Epithelial cell of proximal tubule (primary cell): ENCODE measurements at regions not wholly inside any gene's neighbourhood (a gene's known extent, or its start where the extent isn't known, plus 50 kb on each side); places are given as distances from the start of the nearest gene placed in this dataset.

ENCODE experiments used
- DNase-seq: peaks from one replicate; pipeline ENCODE4 v3.0.0-alpha.2; 2011; ENCODE audit warnings: low read depth
- H3K4me3 ChIP-seq: 2 replicates; pipeline ENCODE4 v1.5.1; 2011; ENCODE audit warnings: low read depth, mild to moderate bottlenecking, low read length
- TF ChIP-seq, protein P1 (sequence below): conservative IDR thresholded peaks from 2 replicates; pipeline ENCODE4 v1.5.1; 2012; ENCODE audit warnings: low read depth, mild to moderate bottlenecking, low read length

DNA sequence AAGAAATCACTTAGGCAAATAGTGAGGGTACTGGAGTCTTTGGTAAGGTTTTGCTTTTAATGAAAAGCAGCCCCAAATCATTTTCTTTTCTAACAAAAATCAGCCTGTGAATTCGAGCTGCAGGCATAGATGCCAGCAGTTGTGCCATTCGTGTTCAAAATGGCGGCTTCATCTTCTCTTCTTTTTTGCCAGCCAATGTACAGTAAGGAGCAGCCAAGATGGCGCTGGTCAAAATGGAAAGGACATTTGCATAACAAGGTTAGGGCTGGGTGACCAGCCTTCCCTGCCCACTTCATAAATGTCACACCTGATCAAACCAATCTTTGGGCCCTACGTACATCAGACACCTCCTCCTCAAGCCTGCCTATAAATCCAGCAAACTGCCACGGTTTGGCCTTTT lies 100.2 kb upstream of the RGS1 start:
- no peak for DNase-seq
- TF ChIP-seq, protein P1, sequence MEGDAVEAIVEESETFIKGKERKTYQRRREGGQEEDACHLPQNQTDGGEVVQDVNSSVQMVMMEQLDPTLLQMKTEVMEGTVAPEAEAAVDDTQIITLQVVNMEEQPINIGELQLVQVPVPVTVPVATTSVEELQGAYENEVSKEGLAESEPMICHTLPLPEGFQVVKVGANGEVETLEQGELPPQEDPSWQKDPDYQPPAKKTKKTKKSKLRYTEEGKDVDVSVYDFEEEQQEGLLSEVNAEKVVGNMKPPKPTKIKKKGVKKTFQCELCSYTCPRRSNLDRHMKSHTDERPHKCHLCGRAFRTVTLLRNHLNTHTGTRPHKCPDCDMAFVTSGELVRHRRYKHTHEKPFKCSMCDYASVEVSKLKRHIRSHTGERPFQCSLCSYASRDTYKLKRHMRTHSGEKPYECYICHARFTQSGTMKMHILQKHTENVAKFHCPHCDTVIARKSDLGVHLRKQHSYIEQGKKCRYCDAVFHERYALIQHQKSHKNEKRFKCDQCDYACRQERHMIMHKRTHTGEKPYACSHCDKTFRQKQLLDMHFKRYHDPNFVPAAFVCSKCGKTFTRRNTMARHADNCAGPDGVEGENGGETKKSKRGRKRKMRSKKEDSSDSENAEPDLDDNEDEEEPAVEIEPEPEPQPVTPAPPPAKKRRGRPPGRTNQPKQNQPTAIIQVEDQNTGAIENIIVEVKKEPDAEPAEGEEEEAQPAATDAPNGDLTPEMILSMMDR: no peak
- no peak overlapping the region for H3K4me3 ChIP-seq

DNA sequence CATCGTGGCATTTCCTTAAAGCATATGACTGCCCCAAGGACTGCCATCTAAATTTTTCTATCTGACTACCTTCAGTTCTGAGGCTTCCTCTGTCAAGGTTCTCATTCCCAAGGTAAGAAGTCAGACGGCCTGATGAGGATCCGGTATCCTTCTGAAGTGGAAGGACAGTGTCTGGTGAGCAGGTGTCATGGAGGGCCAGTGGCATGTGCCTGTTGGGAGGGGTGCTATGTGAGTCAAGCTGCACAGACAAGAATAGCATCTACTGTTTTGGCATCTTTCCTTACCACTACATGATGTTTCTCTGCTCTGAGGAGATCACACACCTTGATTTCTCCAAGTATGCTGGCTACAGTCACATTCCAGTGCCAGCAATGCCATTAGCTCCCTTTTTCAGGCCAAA lies 99.6 kb upstream of the RGS1 start:
- TF ChIP-seq, protein P1: no peak
- no peak for DNase-seq
- no peak overlapping the region for H3K4me3 ChIP-seq

DNA sequence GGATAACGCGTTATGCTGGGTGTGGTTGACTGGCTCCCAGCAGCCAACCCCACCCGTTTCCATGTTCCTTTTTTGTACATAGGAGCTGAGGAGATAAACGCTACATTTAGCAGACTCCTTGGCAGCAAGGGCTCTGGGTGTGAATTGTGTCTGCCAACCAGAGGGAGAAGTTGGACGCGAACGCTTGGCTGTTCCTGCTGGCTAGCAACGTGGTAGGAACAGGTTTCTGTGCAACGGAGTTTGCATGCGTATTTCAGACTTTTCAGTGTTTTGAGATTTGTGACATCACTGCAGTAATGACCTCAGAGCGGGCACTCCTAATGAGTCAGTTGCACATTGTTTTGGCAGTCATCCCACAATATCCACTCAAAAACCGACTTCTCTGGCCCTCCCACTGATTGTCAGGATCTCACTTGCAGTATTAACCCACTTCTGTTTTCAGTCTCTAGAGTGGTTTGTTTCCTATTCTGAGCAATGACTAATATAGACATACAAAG lies 98.7 kb upstream of the RGS1 start:
- TF ChIP-seq, protein P1: no peak
- DNase-seq: no peak
- no peak overlapping the region for H3K4me3 ChIP-seq

DNA sequence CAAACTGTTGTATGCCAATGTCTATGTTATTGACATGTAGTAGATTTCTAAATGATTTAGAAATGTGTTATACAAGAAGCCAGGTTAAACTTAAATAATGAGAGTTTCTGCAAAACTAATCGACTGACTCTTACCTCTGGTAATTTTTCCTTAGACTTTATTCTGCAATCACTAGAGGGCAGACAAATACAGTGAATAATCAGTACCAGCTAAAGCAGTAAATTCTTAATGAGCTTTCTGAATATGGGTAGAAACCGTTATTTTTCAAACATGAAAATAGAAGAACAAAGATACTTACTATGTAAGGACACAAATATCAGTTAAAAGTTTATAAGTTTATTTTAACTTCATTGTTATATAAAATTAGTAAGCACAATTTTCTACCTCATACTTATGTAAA lies 97.9 kb upstream of the RGS1 start:
- no peak overlapping the region for H3K4me3 ChIP-seq
- DNase-seq: no peak
- TF ChIP-seq, protein P1: peak; percentile 62

DNA sequence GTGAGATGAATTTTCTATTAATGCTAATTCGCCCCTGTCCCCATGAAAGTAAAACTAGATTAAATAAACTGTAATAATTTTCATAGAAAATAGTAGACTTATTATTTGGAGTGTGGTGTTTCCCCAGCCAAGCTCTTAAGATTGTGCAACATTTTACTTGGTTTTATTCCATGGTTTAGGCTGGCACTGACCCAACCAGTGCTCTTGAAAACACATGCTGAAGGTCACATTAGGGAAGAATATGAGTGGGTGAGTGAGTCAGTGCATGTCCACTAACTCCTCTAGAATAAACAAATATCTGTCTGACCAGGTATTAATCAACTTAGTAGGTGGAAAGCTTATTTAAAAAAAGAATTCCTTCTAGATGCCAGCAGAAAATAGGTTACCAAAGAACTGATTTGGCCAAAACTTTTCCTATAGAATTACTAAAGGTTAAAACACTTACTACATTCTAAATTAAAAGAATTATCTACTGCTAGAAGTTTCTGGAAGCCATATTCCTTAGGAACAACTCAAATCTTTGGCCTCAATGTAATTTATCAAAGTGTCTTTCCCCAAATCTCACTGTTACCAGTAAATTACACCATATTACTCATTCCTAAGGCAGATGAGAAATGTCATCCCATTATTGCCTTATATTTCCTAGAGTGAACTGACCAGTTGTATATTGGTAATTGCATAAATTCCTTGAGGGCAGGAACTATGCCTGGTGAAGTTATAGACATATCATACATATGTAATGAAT lies 89.7 kb upstream of the RGS1 start:
- no peak overlapping the region for H3K4me3 ChIP-seq
- DNase-seq: peak; percentile 94
- TF ChIP-seq, protein P1: no peak

DNA sequence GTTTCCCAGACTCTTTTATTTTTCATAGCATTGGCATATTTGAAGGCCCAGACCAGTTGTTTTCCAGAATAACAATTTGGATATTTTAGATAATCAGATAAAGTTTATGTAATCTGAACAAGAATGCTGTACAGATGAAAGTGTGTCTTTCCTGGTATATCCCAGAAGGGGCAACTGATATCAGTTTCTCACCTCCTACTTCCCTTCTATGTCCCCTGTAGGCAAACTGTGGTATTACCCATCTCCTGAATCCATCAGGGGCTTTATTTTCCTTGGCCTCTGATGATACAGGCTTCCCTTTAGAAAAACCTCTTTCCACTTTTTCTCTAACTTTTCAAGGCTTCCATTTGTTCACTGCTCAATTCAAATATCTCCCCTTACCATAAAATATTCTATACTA lies 87.5 kb upstream of the RGS1 start:
- DNase-seq: no peak
- TF ChIP-seq, protein P1: peak; percentile 39
- no peak overlapping the region for H3K4me3 ChIP-seq

DNA sequence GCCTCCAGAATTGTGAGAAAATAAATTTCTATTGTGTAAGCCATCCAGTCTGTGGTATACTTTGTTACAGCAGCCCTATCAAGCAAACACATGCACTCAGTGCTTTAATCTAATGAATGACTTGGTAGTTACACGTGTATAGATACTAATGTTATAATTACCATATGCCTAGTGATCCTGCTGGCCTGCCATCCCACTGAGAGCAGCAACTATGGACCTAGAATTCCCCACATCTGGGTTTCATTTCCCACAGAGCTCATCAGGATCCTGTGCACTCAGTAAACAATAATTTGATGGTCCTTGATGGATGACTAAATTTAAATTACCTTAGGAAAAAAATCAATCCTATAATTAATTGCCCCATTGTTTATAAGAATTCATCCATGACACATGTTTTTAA lies 86.5 kb upstream of the RGS1 start:
- TF ChIP-seq, protein P1: no peak
- no peak overlapping the region for H3K4me3 ChIP-seq
- no peak for DNase-seq
